ENCODE measurements at regions not wholly inside any gene's neighbourhood (a gene's known extent, or its start where the extent isn't known, plus 50 kb on each side); places are given as distances from the start of the nearest gene placed in this dataset.
"Not testable (repeated sequence)": the region's sequence is repeated elsewhere in the genome, so short reads cannot be mapped to it uniquely, and the experiment has no call there.

DNA sequence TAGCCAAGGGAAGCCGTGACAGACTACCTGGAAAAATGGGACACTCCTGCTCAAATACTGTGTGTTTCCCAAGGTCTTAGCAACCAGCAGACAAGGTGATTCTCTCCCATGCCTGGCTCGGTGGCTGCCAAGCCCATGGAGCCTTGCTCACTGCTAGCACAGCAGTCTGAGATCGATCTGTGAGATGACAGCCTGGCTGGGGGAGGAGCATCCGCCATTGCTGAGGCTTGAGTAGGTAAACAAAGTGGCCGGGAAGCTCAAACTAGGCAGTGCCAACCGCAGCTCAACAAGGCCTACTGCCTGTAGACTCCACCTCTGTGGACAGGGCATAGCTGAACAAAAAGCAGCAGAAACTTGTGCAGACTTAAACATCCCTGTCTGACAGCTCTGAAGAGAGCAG is 137.0 kb downstream of the USP46 start:
- H3K9ac ChIP-seq (ENCODE audit: low read depth in 1 of 2, low read length in 2 of 2); DNase-seq (ENCODE audit: low spot score); H3K4me1 ChIP-seq (ENCODE audit: control insufficient read depth in 4 of 4, insufficient read depth in 4 of 4, low read length in 3 of 4); H3K27me3 ChIP-seq (ENCODE audit: control insufficient read depth in 4 of 4, insufficient read depth in 4 of 4, low read length in 3 of 4); H3K9me3 ChIP-seq (ENCODE audit: control insufficient read depth in 4 of 4, low read length in 3 of 4); H3K4me3 ChIP-seq (ENCODE audit: low read depth in 1 of 3, low read length in 3 of 3); H3K36me3 ChIP-seq (ENCODE audit: control insufficient read depth in 4 of 4, insufficient read depth in 3 of 4, low read depth in 1 of 4, low read length in 3 of 4); H3K27ac ChIP-seq (ENCODE audit: low read depth in 1 of 2, low read length in 2 of 2): not testable (repeated sequence)
- WGBS = 40% methylated on average over 6 of the region's 6 CpGs
- TF ChIP-seq YY1 (IDR thresholded peaks at IDR 0.05) = peak; percentile 75

DNA sequence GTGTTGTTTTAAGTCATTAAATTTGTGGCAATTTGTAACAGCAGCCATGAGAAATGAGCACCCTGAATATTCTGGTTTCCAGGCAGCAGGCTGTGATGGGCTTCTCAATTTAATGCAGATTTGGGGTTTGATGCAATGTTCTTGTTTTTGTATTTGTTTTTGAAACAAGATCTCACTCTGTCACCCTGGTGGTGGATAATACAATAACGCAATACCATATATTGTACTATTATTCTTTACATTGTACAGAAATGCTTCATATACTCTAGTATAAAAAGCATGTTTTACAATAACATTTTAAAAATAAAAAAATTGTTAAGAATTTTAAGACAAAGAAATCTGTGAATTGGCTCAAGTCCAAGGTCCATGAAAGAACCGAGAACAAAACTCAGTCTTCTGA is 129.1 kb downstream of the USP46 start:
- Histone ChIP-seq H3K4me1 (ENCODE audit: control insufficient read depth in 4 of 4, insufficient read depth in 4 of 4, low read length in 3 of 4) (no peaks in the 10 kb centered on the region), H3K4me3 (ENCODE audit: low read depth in 1 of 3, low read length in 3 of 3) (no peak overlapping the region), H3K27me3 (ENCODE audit: control insufficient read depth in 4 of 4, insufficient read depth in 4 of 4, low read length in 3 of 4) (no peaks in the 10 kb centered on the region), H3K27ac (ENCODE audit: low read depth in 1 of 2, low read length in 2 of 2) (no peak overlapping the region), H3K9ac (ENCODE audit: low read depth in 1 of 2, low read length in 2 of 2) (no peak overlapping the region), H3K36me3 (ENCODE audit: control insufficient read depth in 4 of 4, insufficient read depth in 3 of 4, low read depth in 1 of 4, low read length in 3 of 4) (no peaks in the 10 kb centered on the region), H3K9me3 (ENCODE audit: control insufficient read depth in 4 of 4, low read length in 3 of 4) (peaks cover 0 to 3% (median 0%) of the 10 kb centered on the region in 4 donors)
- DNase-seq (ENCODE audit: low spot score) = no peak
- WGBS = 88% methylated on average over 2 of the region's 2 CpGs
- TF ChIP-seq, protein P1, sequence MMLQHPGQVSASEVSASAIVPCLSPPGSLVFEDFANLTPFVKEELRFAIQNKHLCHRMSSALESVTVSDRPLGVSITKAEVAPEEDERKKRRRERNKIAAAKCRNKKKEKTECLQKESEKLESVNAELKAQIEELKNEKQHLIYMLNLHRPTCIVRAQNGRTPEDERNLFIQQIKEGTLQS (IDR thresholded peaks at IDR 0.05) = no peak
- TF ChIP-seq, protein P2, sequence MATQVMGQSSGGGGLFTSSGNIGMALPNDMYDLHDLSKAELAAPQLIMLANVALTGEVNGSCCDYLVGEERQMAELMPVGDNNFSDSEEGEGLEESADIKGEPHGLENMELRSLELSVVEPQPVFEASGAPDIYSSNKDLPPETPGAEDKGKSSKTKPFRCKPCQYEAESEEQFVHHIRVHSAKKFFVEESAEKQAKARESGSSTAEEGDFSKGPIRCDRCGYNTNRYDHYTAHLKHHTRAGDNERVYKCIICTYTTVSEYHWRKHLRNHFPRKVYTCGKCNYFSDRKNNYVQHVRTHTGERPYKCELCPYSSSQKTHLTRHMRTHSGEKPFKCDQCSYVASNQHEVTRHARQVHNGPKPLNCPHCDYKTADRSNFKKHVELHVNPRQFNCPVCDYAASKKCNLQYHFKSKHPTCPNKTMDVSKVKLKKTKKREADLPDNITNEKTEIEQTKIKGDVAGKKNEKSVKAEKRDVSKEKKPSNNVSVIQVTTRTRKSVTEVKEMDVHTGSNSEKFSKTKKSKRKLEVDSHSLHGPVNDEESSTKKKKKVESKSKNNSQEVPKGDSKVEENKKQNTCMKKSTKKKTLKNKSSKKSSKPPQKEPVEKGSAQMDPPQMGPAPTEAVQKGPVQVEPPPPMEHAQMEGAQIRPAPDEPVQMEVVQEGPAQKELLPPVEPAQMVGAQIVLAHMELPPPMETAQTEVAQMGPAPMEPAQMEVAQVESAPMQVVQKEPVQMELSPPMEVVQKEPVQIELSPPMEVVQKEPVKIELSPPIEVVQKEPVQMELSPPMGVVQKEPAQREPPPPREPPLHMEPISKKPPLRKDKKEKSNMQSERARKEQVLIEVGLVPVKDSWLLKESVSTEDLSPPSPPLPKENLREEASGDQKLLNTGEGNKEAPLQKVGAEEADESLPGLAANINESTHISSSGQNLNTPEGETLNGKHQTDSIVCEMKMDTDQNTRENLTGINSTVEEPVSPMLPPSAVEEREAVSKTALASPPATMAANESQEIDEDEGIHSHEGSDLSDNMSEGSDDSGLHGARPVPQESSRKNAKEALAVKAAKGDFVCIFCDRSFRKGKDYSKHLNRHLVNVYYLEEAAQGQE (IDR thresholded peaks at IDR 0.05) = no peak
- TF ChIP-seq HNF4G (IDR thresholded peaks at IDR 0.05) (no peak), JUND (IDR thresholded peaks at IDR 0.05) (no peak), RXRA (IDR thresholded peaks at IDR 0.05) (no peak), HNF4A (conservative IDR thresholded peaks at IDR 0.05) (no peak), NR2F2 (IDR thresholded peaks at IDR 0.05) (no peak), RAD21 (IDR thresholded peaks at IDR 0.05) (no peak), FOXA2 (IDR thresholded peaks at IDR 0.05) (no peak), SP1 (IDR thresholded peaks at IDR 0.05) (no peak), TAF1 (conservative IDR thresholded peaks at IDR 0.05) (no peak), GABPA (IDR thresholded peaks at IDR 0.05 in 1 of 2, conservative IDR thresholded peaks at IDR 0.05 in 1 of 2) (no peak), EGR1 (IDR thresholded peaks at IDR 0.05; ENCODE audit: low read depth in 2 of 2) (no peak), FOXA1 (IDR thresholded peaks at IDR 0.05) (no peak), YY1 (IDR thresholded peaks at IDR 0.05) (no peak)
- TF ChIP-seq, protein P3, sequence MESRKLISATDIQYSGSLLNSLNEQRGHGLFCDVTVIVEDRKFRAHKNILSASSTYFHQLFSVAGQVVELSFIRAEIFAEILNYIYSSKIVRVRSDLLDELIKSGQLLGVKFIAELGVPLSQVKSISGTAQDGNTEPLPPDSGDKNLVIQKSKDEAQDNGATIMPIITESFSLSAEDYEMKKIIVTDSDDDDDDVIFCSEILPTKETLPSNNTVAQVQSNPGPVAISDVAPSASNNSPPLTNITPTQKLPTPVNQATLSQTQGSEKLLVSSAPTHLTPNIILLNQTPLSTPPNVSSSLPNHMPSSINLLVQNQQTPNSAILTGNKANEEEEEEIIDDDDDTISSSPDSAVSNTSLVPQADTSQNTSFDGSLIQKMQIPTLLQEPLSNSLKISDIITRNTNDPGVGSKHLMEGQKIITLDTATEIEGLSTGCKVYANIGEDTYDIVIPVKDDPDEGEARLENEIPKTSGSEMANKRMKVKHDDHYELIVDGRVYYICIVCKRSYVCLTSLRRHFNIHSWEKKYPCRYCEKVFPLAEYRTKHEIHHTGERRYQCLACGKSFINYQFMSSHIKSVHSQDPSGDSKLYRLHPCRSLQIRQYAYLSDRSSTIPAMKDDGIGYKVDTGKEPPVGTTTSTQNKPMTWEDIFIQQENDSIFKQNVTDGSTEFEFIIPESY (IDR thresholded peaks at IDR 0.05) = no peak
- TF ChIP-seq, protein P4, sequence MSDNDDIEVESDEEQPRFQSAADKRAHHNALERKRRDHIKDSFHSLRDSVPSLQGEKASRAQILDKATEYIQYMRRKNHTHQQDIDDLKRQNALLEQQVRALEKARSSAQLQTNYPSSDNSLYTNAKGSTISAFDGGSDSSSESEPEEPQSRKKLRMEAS (IDR thresholded peaks at IDR 0.05) = no peak
- TF ChIP-seq, protein P5, sequence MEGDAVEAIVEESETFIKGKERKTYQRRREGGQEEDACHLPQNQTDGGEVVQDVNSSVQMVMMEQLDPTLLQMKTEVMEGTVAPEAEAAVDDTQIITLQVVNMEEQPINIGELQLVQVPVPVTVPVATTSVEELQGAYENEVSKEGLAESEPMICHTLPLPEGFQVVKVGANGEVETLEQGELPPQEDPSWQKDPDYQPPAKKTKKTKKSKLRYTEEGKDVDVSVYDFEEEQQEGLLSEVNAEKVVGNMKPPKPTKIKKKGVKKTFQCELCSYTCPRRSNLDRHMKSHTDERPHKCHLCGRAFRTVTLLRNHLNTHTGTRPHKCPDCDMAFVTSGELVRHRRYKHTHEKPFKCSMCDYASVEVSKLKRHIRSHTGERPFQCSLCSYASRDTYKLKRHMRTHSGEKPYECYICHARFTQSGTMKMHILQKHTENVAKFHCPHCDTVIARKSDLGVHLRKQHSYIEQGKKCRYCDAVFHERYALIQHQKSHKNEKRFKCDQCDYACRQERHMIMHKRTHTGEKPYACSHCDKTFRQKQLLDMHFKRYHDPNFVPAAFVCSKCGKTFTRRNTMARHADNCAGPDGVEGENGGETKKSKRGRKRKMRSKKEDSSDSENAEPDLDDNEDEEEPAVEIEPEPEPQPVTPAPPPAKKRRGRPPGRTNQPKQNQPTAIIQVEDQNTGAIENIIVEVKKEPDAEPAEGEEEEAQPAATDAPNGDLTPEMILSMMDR (IDR thresholded peaks at IDR 0.05; ENCODE audit: low read depth, low read length, missing input control) = no peak

All from liver (tissue), 8 donors.